GM12878 (cell line): ENCODE measurements at regions not wholly inside any gene's neighbourhood (a gene's known extent, or its start where the extent isn't known, plus 50 kb on each side); places are given as distances from the start of the nearest gene placed in this dataset.

Experiments used
- ATAC-seq: fragments of 200-7000 bp; cut with Tn5 transposase; 3 replicates; pipeline ENCODE4 v1.9.1; 2020; ENCODE audit warnings: mild to moderate bottlenecking, moderate library complexity
- BruUV-seq: library from RNA; stranded (reverse); fragments of 400-500 nt; replicated peaks from 2 replicates; lab custom pipeline; 2021; lab: Mats Ljungman, UMichigan
- CTCF ChIA-PET: fragments of 300-600 bp; sonication (Branson Sonifier 250); formaldehyde crosslinking; extraction: SDS; loops from one replicate; lab custom pipeline; 2021; ENCODE audit warnings: inconsistent platforms; lab: Yijun Ruan, JAX
- POLR2A ChIA-PET: fragments of 350-600 bp; formaldehyde crosslinking; extraction: SDS; loops from one replicate; lab custom pipeline; 2021; ENCODE audit warnings: inconsistent platforms; lab: Charles Lee
- RAD21 ChIA-PET: fragments of 300-600 bp; sonication (Branson Sonifier 250); formaldehyde crosslinking; loops from one replicate; lab custom pipeline; 2023; ENCODE audit warnings: antibody characterized with exemption; ENCODE audit not compliant: unreplicated experiment; lab: Charles Lee
- SMC1A ChIA-PET: fragments of 300-600 bp; sonication (Branson Sonifier 250); formaldehyde crosslinking; loops from one replicate; lab custom pipeline; 2023; ENCODE audit not compliant: unreplicated experiment, uncharacterized antibody; lab: Charles Lee
- DNase-seq: peaks from one replicate; pipeline ENCODE4 v3.0.0-alpha.2; 2011; ENCODE audit warnings: low read depth, low spot score
- FAIRE-seq: peaks from 3 replicates; lab custom pipeline; 2011; peaks lifted over from hg19 to GRCh38; lab: Jason Lieb, UNC
- H2AFZ ChIP-seq: 2 replicates; pipeline ENCODE4 v1.6.0; 2011; ENCODE audit warnings: low read depth, low read length, control low read depth; ENCODE audit not compliant: control insufficient read depth
- H3K27ac ChIP-seq: 2 replicates; pipeline ENCODE4 v1.5.1; 2011; ENCODE audit warnings: control low read depth; ENCODE audit not compliant: control insufficient read depth, insufficient read depth
- H3K27me3 ChIP-seq, 2 experiments: replicated peaks in 1 of 2; 2 replicates each; pipeline versions ENCODE4 v1.6.0 to v1.6.1; 2011; ENCODE audit warnings: low read length in 1 of 2; ENCODE audit not compliant: control insufficient read depth in 2 of 2, insufficient read depth in 2 of 2
- H3K36me3 ChIP-seq, 2 experiments: 2 replicates each; pipeline ENCODE4 v1.5.1; 2011; ENCODE audit warnings: low read length in 1 of 2; ENCODE audit not compliant: control insufficient read depth in 2 of 2, insufficient read depth in 2 of 2
- H3K4me1 ChIP-seq: 2 replicates; pipeline ENCODE4 v1.6.1; 2011; ENCODE audit warnings: mild to moderate bottlenecking, low read length, moderate library complexity, mixed read lengths; ENCODE audit not compliant: control insufficient read depth, insufficient read depth
- H3K4me2 ChIP-seq: 2 replicates; pipeline ENCODE4 v1.6.0; 2011; ENCODE audit warnings: control low read depth; ENCODE audit not compliant: control insufficient read depth, insufficient read depth
- H3K4me3 ChIP-seq: fragments of 200-600 bp; sonication (generic); 2 replicates; pipeline ENCODE4 v1.5.1; 2016
- H3K79me2 ChIP-seq: 2 replicates; pipeline ENCODE4 v1.6.0; 2011; ENCODE audit warnings: low read length; ENCODE audit not compliant: control insufficient read depth, insufficient read depth
- H3K9ac ChIP-seq: 2 replicates; pipeline ENCODE4 v1.8.0; 2011; ENCODE audit warnings: low read length, control low read depth, mixed read lengths; ENCODE audit not compliant: control insufficient read depth, insufficient read depth
- H3K9me3 ChIP-seq: replicated peaks from 3 replicates; pipeline ENCODE4 v1.5.1; 2011; ENCODE audit warnings: mild to moderate bottlenecking, low read length; ENCODE audit not compliant: control insufficient read depth, insufficient read depth
- H4K20me1 ChIP-seq: 2 replicates; pipeline ENCODE4 v1.6.0; 2011; ENCODE audit not compliant: control insufficient read depth, insufficient read depth
- IKZF1 ChIP-seq: fragments of 450-650 bp; conservative IDR thresholded peaks from 2 replicates; pipeline ENCODE4 v1.6.1; 2017; ENCODE audit warnings: antibody characterized with exemption, mild to moderate bottlenecking
- IKZF2 ChIP-seq, 2 experiments: fragments of 450-650 bp; IDR thresholded peaks; 2 replicates each; pipeline ENCODE4 v1.6.1; 2017; ENCODE audit warnings: mild to moderate bottlenecking in 2 of 2, moderate library complexity in 2 of 2
- MEF2A ChIP-seq: IDR thresholded peaks from 2 replicates; pipeline ENCODE4 v1.6.1; 2011; ENCODE audit warnings: low read depth, mild to moderate bottlenecking, low read length, moderate library complexity; ENCODE audit not compliant: insufficient read depth
- PAX8 ChIP-seq: fragments of 450-650 bp; IDR thresholded peaks from 2 replicates; pipeline ENCODE4 v1.6.1; 2017; ENCODE audit warnings: mild to moderate bottlenecking, moderate library complexity
- SMC3 ChIP-seq: IDR thresholded peaks from 2 replicates; pipeline ENCODE4 v1.6.1; 2011; ENCODE audit warnings: low read length, improper control_type of control experiment, borderline replicate concordance
- WGBS: methylation state at CpG from one replicate; pipeline ENCODE4 v1.1.6; 2016; ENCODE audit warnings: low lambda C conversion rate; ENCODE audit not compliant: insufficient replicate concordance, insufficient coverage; ENCODE audit errors: missing lambda C conversion rate; 5-methylcytosine and 5-hydroxymethylcytosine counted together
- in situ Hi-C: fragments of 300-500 bp; cut with MboI; formaldehyde crosslinking; loops from 9 replicates; pipeline ENCODE4 v1.14.3; 2018; ENCODE audit warnings: mixed read lengths
- intact Hi-C: fragments of 100-400 bp; cut with micrococcal nuclease; formaldehyde crosslinking; loops from one replicate; pipeline ENCODE4 v1.14.2; 2022; ENCODE audit not compliant: unreplicated experiment
- TF ChIP-seq, protein P1 (sequence below): IDR thresholded peaks from 2 replicates; pipeline ENCODE4 v1.6.1; 2011; ENCODE audit warnings: low read depth, mild to moderate bottlenecking, low read length, moderate library complexity, borderline replicate concordance; ENCODE audit errors: extremely low read depth
- TF ChIP-seq, protein P2 (sequence below): fragments of 450-650 bp; IDR thresholded peaks from 2 replicates; pipeline ENCODE4 v1.6.1; 2016; ENCODE audit warnings: mild to moderate bottlenecking

DNA sequence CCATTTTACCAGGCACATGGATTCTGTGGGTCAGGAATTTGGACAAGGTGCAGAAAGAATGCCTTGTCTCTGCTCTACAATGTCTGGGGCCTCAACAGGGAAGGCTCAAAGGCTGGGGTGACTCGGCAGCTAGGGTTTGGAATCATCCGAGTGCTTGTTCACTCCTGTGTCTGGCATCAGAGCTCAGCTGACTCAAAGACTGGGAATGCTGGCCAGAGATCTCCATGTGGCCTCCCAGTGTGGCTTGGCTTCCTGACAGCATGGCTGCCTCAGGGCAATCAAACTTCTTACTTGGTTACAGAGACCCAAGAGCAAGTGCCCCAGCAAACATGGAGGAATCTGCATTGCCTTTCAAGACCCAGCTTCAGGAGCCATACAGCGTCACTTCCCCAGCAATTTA, 110.5 kb downstream of the TOMM20 start:
- SMC1A ChIA-PET, result interaction anchor here (0.8 to 11.0 kb wide), 11 partner anchors 9 to 418 kb away, joined by 3 to 125 read pairs (median 12); no protein-coding TSS in a partner anchor
- H2AFZ ChIP-seq, result no peak overlapping the region
- H3K4me1 ChIP-seq, result peaks cover 63% of the 10 kb centered on the region
- no peak for ATAC-seq
- intact Hi-C loops, result no loop called here
- no peak for DNase-seq
- POLR2A ChIA-PET, result interaction anchor here (0.9 to 3.1 kb wide), 7 partner anchors 17 to 314 kb away, joined by 3 to 17 read pairs (median 3); no protein-coding TSS in a partner anchor
- no peak overlapping the region for H3K4me3 ChIP-seq
- no peaks in the 10 kb centered on the region for H3K36me3 ChIP-seq
- 92% methylated on average over 3 of the region's 3 CpGs for WGBS
- no peak overlapping the region for H3K9ac ChIP-seq
- no peak for FAIRE-seq
- TF ChIP-seq IKZF1 (0 out of 2 replicates have a peak, but pooled peaks have one; percentile 22), SMC3 (no peak), PAX8 (no peak)
- no peak overlapping the region for H3K4me2 ChIP-seq
- H3K27ac ChIP-seq, result peak overlapping the region; percentile 24; the same call in 1 of the 2 replicates
- 0 out of 2 replicates have a peak, but pooled peaks cover 1% of the 10 kb centered on the region for H3K79me2 ChIP-seq
- RAD21 ChIA-PET, result interaction anchor here (1.3 to 6.6 kb wide), 9 partner anchors 13 to 420 kb away, joined by 3 to 79 read pairs (median 31); no protein-coding TSS in a partner anchor
- H4K20me1 ChIP-seq, result no peaks in the 10 kb centered on the region
- peaks cover 4% of the 10 kb centered on the region; the same call in 2 of the 3 replicates for H3K9me3 ChIP-seq
- CTCF ChIA-PET, result interaction anchor here (1.0 to 2.3 kb wide), 3 partner anchors 29 to 61 kb away, joined by 3 to 12 read pairs (median 3); no protein-coding TSS in a partner anchor
- BruUV-seq, result no TSS peak
- no peaks in the 10 kb centered on the region for H3K27me3 ChIP-seq
- in situ Hi-C loops, result no loop called here

DNA sequence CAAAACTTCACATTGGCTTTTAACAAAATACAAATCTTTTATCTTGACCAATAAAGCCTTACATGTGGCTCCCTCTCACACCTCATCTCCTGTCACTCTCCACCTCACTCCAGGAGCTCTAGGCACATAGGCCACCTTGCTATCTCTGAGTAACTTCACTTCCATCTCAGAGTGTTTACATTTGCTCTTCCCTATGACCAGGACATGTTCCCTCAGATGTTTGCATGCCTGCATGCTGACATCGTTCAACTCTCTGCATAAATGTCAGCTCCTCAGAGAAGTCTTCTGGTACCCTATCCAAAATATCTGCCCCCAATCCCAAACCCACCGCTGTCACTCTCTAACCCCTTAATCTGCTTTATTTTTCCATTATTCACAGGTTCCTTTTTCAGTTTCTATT, 110.9 kb downstream of the TOMM20 start:
- Histone ChIP-seq H3K27me3 (no peaks in the 10 kb centered on the region), H3K36me3 (no peaks in the 10 kb centered on the region), H3K79me2 (0 out of 2 replicates have a peak, but pooled peaks cover 1% of the 10 kb centered on the region), H3K4me3 (no peak overlapping the region), H3K9me3 (peaks cover 4% of the 10 kb centered on the region; the same call in 2 of the 3 replicates), H2AFZ (no peak overlapping the region), H4K20me1 (no peaks in the 10 kb centered on the region), H3K4me2 (no peak overlapping the region), H3K4me1 (peaks cover 63% of the 10 kb centered on the region)
- no peak for DNase-seq
- no TSS peak for BruUV-seq
- intact Hi-C loops, result no loop called here
- SMC1A ChIA-PET, result interaction anchor here (0.8 to 11.0 kb wide), 10 partner anchors 8 to 417 kb away, joined by 3 to 125 read pairs (median 20); no protein-coding TSS in a partner anchor
- RAD21 ChIA-PET, result interaction anchor here (1.3 to 6.6 kb wide), 11 partner anchors 13 to 420 kb away, joined by 3 to 79 read pairs (median 17); no protein-coding TSS in a partner anchor
- no peak for FAIRE-seq
- POLR2A ChIA-PET, result interaction anchor here (1.0 to 3.4 kb wide), 5 partner anchors 30 to 62 kb away, joined by 3 to 23 read pairs (median 10); no protein-coding TSS in a partner anchor
- ATAC-seq, result no peak
- TF ChIP-seq, protein P1, sequence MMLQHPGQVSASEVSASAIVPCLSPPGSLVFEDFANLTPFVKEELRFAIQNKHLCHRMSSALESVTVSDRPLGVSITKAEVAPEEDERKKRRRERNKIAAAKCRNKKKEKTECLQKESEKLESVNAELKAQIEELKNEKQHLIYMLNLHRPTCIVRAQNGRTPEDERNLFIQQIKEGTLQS, result no peak
- TF ChIP-seq MEF2A, result no peak
- TF ChIP-seq, protein P2, sequence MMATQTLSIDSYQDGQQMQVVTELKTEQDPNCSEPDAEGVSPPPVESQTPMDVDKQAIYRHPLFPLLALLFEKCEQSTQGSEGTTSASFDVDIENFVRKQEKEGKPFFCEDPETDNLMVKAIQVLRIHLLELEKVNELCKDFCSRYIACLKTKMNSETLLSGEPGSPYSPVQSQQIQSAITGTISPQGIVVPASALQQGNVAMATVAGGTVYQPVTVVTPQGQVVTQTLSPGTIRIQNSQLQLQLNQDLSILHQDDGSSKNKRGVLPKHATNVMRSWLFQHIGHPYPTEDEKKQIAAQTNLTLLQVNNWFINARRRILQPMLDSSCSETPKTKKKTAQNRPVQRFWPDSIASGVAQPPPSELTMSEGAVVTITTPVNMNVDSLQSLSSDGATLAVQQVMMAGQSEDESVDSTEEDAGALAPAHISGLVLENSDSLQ, result 0 out of 2 replicates have a peak, but pooled peaks have one; percentile 11
- peak in 1 of 2 experiments; percentile 20; a peak in 1 of 4 replicates for TF ChIP-seq IKZF2 (IDR thresholded peaks at IDR 0.05)
- TF ChIP-seq, all 136 proteins: peak for 2
- CTCF ChIA-PET, result interaction anchor here (0.9 to 2.6 kb wide), 5 partner anchors 29 to 66 kb away, joined by 3 to 16 read pairs (median 6); no protein-coding TSS in a partner anchor
- in situ Hi-C loops, result no loop called here
- H3K27ac ChIP-seq, result peak overlapping the region; percentile 99; the same call in 1 of the 2 replicates
- no peak overlapping the region for H3K9ac ChIP-seq
- 30% methylated on average over 2 of the region's 2 CpGs for WGBS
